Thoracic aorta (tissue), 2 donors: ENCODE measurements at regions not wholly inside any gene's neighbourhood (a gene's known extent, or its start where the extent isn't known, plus 50 kb on each side); places are given as distances from the start of the nearest gene placed in this dataset.

Experiments used
- ATAC-seq: fragments of 150-250 bp; one replicate; pipeline ENCODE4 v1.8.0; 2017; ENCODE audit warnings: low read depth; ENCODE audit not compliant: insufficient number of reproducible peaks, low FRiP score
- DNase-seq: peaks from one replicate; pipeline ENCODE4 v3.0.0-alpha.2; 2020; ENCODE audit warnings: low spot score
- H3K27ac ChIP-seq, 2 donors: fragments of 200-600 bp; sonication (generic); 1 replicate in 1 of 2; 2 replicates in 1 of 2; pipeline ENCODE4 v1.5.1; 2016; ENCODE audit warnings: mild to moderate bottlenecking in 2 of 2, moderate library complexity in 2 of 2
- H3K27me3 ChIP-seq: fragments of 200-600 bp; sonication (generic); replicated peaks from 2 replicates; pipeline ENCODE4 v1.6.0; 2016; ENCODE audit warnings: mild to moderate bottlenecking; ENCODE audit not compliant: insufficient read depth
- H3K36me3 ChIP-seq: fragments of 200-600 bp; sonication (generic); one replicate; pipeline ENCODE4 v1.5.1; 2016
- H3K4me1 ChIP-seq, 2 donors: fragments of 200-600 bp; sonication (generic); 1 replicate in 1 of 2; 2 replicates in 1 of 2; pipeline versions ENCODE4 v1.5.1 to v1.6.0; 2016; ENCODE audit warnings: low read depth in 2 of 2, mild to moderate bottlenecking in 1 of 2; ENCODE audit not compliant: control insufficient read depth in 1 of 2
- H3K4me3 ChIP-seq: fragments of 200-600 bp; sonication (generic); 2 replicates; pipeline ENCODE4 v1.5.1; 2016; ENCODE audit warnings: mild to moderate bottlenecking
- H3K9me3 ChIP-seq: fragments of 200-600 bp; sonication (generic); 2 replicates; pipeline ENCODE4 v1.5.1; 2016
- TF ChIP-seq, protein P1 (sequence below): fragments of 200-600 bp; sonication (generic); IDR thresholded peaks from one replicate; pipeline ENCODE4 v1.5.1; 2019; ENCODE audit warnings: antibody characterized with exemption

DNA sequence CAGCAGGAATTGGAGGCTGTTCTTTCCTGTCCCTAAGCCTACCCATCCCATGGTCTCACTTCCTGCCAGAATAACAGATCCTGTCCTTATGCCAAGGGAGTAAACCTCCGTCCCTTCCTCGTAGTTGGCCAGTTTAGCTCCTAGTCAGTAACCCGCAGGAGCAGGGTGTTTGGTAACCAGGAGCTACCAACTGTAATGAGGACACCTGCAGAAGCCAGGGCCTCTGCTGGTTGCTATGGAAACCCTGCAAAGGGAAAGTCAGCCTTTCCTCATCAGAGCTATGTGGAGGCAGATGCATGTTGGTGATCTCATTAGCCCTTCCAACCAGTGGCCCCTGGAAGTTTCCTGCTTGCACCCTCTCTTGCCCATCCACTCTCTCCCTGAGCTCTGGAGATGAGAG lies 368.2 kb upstream of the SULF2 start:
- DNase-seq: no peak
- Histone ChIP-seq H3K4me1 (no peaks in the 10 kb centered on the region), H3K9me3 (no peaks in the 10 kb centered on the region), H3K4me3 (no peak overlapping the region), H3K27ac (no peak overlapping the region), H3K36me3 (no peaks in the 10 kb centered on the region), H3K27me3 (no peaks in the 10 kb centered on the region)
- no peak for ATAC-seq
- TF ChIP-seq, protein P1, sequence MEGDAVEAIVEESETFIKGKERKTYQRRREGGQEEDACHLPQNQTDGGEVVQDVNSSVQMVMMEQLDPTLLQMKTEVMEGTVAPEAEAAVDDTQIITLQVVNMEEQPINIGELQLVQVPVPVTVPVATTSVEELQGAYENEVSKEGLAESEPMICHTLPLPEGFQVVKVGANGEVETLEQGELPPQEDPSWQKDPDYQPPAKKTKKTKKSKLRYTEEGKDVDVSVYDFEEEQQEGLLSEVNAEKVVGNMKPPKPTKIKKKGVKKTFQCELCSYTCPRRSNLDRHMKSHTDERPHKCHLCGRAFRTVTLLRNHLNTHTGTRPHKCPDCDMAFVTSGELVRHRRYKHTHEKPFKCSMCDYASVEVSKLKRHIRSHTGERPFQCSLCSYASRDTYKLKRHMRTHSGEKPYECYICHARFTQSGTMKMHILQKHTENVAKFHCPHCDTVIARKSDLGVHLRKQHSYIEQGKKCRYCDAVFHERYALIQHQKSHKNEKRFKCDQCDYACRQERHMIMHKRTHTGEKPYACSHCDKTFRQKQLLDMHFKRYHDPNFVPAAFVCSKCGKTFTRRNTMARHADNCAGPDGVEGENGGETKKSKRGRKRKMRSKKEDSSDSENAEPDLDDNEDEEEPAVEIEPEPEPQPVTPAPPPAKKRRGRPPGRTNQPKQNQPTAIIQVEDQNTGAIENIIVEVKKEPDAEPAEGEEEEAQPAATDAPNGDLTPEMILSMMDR: no peak

DNA sequence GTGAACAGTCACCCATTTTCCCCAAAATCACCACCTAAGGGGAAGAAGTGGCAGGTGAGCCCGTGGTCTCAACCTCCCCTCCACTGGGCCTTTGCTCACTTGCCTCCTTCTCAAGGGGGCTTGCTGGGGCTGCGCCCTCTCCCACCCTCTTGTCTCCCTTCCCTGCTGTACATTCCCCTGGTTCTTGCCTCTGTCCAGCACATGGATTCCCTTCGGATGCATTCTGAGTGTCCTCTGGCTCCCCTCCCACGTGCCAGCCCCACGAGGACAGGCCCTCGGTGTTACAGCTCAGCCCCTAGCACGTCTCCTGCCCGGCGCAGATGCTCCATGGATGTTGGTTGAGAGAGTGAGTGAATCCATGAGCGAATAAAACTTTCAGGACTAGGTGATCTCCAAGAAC lies 367.8 kb upstream of the SULF2 start:
- Histone ChIP-seq H3K4me1 (no peaks in the 10 kb centered on the region), H3K27ac (no peak overlapping the region), H3K27me3 (no peaks in the 10 kb centered on the region), H3K4me3 (no peak overlapping the region), H3K36me3 (no peaks in the 10 kb centered on the region), H3K9me3 (no peaks in the 10 kb centered on the region)
- ATAC-seq: no peak
- TF ChIP-seq, protein P1: no peak
- DNase-seq: no peak

DNA sequence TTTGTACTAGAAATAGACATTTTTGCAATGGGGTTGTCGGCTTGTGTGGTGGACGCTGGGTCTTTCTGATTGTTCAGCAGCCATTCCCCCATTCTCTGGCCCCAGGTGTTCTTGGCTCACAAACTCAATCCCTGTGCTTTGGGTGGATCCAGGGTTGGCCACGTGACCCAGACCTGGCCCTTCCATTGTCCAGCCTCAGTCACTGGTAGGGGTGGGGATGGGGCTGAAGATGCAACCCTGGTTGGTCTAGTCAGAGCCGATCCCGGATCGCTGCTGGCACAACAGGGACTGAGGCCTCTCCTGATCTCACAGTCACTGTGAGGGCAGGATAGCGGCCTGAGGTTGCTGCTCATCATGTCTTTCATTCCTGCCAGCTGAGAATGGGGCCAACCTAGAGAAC lies 365.3 kb upstream of the SULF2 start:
- no peak overlapping the region for H3K27ac ChIP-seq
- no peaks in the 10 kb centered on the region for H3K4me1 ChIP-seq
- H3K27me3 ChIP-seq: no peaks in the 10 kb centered on the region
- DNase-seq (no peak), ATAC-seq (no peak)
- no peaks in the 10 kb centered on the region for H3K9me3 ChIP-seq
- no peak overlapping the region for H3K4me3 ChIP-seq
- H3K36me3 ChIP-seq: no peaks in the 10 kb centered on the region
- TF ChIP-seq, protein P1: no peak

DNA sequence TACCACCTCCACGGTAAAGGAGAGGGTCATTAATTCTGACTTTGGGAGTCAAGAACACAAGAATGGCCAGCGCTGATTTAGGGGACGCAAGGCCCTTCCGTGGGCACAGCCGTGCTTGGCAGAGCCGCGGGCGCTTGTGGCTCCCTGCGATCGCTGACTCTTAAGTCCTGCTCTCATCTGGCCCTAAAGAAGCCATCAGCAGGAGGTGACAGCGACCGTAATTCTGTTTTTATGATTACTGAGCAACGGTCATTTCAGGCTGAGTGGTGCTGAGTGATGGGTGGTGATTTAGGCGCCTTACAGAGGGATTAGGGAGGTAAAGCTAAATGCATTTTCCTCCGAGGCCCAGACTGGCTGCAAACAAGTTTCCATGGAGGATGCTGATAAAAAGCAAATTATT lies 364.6 kb upstream of the SULF2 start:
- Histone ChIP-seq H3K9me3 (no peaks in the 10 kb centered on the region), H3K4me3 (no peak overlapping the region), H3K36me3 (no peaks in the 10 kb centered on the region), H3K4me1 (no peaks in the 10 kb centered on the region), H3K27me3 (no peaks in the 10 kb centered on the region), H3K27ac (no peak overlapping the region)
- no peak for ATAC-seq
- TF ChIP-seq, protein P1: no peak
- DNase-seq: no peak

DNA sequence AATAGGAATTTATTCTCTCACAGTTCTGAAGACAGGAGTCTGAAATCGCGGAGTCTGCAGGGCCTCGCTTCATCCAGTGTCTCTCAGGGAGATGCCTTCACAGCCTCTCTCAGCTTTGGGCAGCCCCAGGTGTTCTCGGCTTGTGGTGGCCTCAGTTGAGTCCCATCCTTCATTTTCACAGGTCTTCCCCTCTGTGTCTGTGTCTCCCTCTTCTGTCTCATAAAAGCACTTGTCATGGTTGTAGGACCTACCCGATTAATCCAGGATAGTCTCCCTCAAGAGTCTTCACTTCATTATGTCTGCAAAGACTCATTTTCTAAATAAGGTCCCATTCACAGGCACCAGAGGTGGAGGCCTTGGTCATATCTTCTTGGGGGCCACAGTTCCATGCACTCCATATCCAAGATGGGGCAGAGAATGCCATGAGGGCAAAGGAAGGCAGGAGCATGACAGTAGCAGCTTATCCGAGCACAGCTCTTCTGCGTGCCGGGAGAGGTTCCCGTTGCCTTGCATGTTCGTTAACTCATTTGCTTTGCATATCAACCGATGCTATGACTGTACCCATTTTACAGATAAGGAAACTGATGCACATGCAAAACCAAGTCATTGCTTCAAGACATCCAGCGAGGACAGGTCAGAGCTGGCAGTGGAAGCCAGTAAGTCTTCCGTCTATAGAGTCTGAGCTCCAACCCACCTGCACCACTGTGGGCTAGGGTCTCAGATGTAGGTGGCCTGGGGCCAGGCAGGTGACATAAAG lies 363.8 kb upstream of the SULF2 start:
- no peaks in the 10 kb centered on the region for H3K9me3 ChIP-seq
- H3K27me3 ChIP-seq: no peaks in the 10 kb centered on the region
- no peak for DNase-seq
- no peak overlapping the region for H3K4me3 ChIP-seq
- TF ChIP-seq, protein P1: no peak
- ATAC-seq: no peak
- H3K4me1 ChIP-seq: no peaks in the 10 kb centered on the region
- H3K27ac ChIP-seq: no peak overlapping the region
- no peaks in the 10 kb centered on the region for H3K36me3 ChIP-seq
